ENCODE measurements at regions not wholly inside any gene's neighbourhood (a gene's known extent, or its start where the extent isn't known, plus 50 kb on each side); places are given as distances from the start of the nearest gene placed in this dataset.

DNA sequence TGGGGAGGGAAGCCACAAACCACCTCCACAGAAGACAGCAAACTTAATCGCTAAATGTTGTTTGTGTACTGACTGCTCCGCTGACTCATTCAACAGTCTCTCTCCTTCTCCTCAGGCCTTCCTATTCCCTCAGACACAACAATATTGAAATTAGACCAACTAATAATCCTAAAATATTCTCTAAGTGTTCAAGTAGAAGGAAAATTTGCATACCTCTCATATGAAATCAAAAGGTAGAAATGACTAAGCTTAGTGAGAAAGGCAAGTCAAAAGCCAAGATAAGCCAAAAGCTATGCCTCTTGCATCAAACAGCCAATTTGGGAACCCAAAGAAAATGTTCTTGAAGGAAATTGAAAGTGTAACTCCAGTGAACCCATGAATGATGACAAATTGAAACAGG lies 75.7 kb upstream of the ARHGAP24 start:
- no peak for DNase-seq (ENCODE audit: insufficient read length, low spot score)
- no peak for FAIRE-seq
- TF ChIP-seq, protein P1, sequence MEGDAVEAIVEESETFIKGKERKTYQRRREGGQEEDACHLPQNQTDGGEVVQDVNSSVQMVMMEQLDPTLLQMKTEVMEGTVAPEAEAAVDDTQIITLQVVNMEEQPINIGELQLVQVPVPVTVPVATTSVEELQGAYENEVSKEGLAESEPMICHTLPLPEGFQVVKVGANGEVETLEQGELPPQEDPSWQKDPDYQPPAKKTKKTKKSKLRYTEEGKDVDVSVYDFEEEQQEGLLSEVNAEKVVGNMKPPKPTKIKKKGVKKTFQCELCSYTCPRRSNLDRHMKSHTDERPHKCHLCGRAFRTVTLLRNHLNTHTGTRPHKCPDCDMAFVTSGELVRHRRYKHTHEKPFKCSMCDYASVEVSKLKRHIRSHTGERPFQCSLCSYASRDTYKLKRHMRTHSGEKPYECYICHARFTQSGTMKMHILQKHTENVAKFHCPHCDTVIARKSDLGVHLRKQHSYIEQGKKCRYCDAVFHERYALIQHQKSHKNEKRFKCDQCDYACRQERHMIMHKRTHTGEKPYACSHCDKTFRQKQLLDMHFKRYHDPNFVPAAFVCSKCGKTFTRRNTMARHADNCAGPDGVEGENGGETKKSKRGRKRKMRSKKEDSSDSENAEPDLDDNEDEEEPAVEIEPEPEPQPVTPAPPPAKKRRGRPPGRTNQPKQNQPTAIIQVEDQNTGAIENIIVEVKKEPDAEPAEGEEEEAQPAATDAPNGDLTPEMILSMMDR (IDR thresholded peaks at IDR 0.05; ENCODE audit: insufficient read depth, missing control alignments): no peak

DNA sequence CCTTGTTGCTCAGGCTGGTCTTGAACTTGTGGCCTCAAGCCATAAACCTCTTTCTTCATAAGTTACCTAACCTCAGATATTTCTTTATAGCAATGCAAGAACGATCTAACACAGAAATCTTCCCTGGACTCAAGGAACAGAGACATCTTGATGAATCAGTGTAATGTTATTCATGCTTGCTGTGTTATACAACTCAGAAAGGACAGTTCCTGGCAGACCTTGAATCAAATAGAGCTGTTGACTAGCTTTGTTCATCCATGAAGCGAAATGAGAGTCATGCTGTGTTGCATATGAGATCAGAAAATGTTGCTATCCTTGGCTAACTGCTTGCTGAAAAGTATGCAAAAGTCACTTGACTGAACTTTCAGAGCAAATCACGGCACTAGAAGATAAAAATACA lies 72.6 kb upstream of the ARHGAP24 start:
- TF ChIP-seq, protein P1 (IDR thresholded peaks at IDR 0.05; ENCODE audit: insufficient read depth, missing control alignments): no peak
- DNase-seq (ENCODE audit: insufficient read length, low spot score) (no peak), FAIRE-seq (no peak)

DNA sequence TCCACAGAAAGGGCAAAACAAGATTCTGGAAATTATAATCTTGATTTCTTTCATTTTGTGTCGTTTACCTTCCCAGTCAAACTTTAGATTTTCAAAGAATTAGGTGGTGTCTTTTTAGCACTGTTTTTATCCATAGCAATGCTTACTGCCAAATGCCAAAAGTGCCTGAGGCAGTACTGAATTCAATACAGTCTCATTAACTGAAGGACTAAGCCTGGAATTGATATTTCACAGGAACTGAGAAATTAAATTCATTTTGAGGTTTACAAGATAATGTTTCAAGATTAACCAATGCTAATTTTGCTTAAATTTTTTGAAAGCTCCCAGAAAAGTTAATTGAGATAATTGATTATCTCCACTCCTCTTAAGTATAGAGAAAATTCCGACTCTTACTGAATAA lies 68.8 kb upstream of the ARHGAP24 start:
- TF ChIP-seq, protein P1 (IDR thresholded peaks at IDR 0.05; ENCODE audit: insufficient read depth, missing control alignments): no peak
- DNase-seq (ENCODE audit: insufficient read length, low spot score) (no peak), FAIRE-seq (no peak)

DNA sequence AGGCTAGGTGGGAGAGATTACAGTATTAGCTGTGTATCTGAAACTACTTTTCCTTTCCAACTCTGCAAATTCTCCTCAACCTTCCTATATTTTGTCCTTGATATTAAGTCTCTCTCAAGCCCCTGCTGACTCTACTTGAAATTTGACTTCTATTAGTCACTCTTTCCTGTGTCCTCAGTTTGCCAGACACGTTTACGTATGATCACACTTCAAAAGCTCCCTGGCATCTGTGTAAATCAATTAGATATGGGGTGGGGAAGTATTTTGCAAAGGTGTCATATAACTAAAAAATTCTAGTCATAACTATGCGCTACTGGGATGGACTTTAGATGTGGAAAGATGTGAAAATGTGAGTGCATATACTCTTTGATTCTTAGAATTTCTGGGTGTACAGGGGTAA lies 67.4 kb upstream of the ARHGAP24 start:
- no peak for FAIRE-seq
- TF ChIP-seq, protein P1 (IDR thresholded peaks at IDR 0.05; ENCODE audit: insufficient read depth, missing control alignments): no peak

DNA sequence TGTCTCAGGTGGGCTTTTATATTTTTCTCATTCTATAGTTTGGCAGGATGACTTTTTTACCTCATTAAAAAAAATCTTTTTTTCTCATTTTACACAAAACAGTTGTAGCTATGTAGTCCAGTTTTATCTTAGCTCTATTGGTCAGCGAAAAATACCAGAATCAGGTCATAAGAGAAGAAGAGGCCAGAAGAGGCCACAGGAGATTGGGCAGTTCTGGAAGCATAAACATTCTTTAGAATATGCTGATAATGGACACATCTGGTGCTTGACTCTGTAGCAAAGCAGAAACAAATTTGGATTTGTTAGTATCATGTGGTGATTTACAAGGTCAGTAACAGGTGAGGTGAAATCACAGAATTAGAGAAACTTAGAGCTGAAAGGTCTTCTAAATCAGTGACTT lies 66.6 kb upstream of the ARHGAP24 start:
- no peak for DNase-seq (ENCODE audit: insufficient read length, low spot score)
- TF ChIP-seq, protein P1 (IDR thresholded peaks at IDR 0.05; ENCODE audit: insufficient read depth, missing control alignments): no peak
- no peak for FAIRE-seq

More for the DNA sequence above, 67.4 kb upstream of the ARHGAP24 start:
- no peak for DNase-seq (ENCODE audit: insufficient read length, low spot score)

DNA sequence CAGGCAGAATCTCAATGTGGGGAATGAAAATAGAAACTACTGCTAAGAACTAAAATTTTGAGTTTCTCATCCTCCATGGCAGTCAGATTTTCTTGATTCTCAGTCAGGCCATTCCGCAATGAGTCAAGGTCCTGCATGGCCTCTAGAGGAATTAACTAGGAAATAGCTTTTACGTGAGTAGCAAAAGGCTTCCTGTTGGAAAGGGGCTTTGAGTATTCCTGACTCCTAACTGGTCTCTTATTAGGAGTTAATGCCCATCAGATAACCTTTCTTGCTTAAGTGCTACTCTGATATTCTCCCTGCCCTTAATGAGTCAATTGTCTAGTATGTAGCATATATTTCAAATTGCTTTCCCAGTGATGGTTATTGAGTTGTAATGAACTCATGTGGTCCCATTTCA lies 65.7 kb upstream of the ARHGAP24 start:
- FAIRE-seq (no peak), DNase-seq (ENCODE audit: insufficient read length, low spot score) (no peak)
- TF ChIP-seq, protein P1 (IDR thresholded peaks at IDR 0.05; ENCODE audit: insufficient read depth, missing control alignments): no peak

DNA sequence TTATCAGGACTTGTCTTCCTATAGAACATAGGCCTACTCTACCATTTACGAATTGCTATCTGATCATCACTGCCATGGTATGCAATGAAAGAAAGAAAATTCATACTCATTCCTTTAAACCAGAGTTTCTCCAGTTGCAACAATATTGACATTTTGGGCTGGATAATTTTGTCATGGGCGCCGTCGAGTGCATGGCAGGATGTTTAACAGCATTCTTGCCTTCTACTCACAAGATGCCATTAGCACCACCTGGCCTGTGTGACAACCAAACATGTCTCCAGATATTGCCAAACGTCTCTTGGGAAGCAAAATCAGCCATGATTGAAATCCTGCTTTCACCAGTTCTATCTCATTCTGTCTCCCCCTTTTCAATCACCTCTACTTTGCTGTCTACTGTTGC lies 63.6 kb upstream of the ARHGAP24 start:
- no peak for FAIRE-seq
- TF ChIP-seq, protein P1 (IDR thresholded peaks at IDR 0.05; ENCODE audit: insufficient read depth, missing control alignments): no peak
- DNase-seq (ENCODE audit: insufficient read length, low spot score): no peak
